ENCODE measurements at regions not wholly inside any gene's neighbourhood (a gene's known extent, or its start where the extent isn't known, plus 50 kb on each side); places are given as distances from the start of the nearest gene placed in this dataset.

- no peak for FAIRE-seq
- Histone ChIP-seq H3K4me1 (ENCODE audit: control insufficient read depth in 3 of 3, insufficient read depth in 2 of 3, low read depth in 1 of 3, low read length in 2 of 3) (no peaks in the 10 kb centered on the region), H3K27ac (ENCODE audit: low read depth in 1 of 3, low read length in 2 of 3) (no peak overlapping the region), H3K4me3 (ENCODE audit: low read depth in 1 of 3, low read length in 3 of 3) (no peak overlapping the region), H3K27me3 (ENCODE audit: control insufficient read depth in 3 of 3, insufficient read depth in 3 of 3, low read length in 3 of 3) (no peaks in the 10 kb centered on the region), H3K36me3 (ENCODE audit: control insufficient read depth in 3 of 3, insufficient read depth in 2 of 3, low read depth in 1 of 3, low read length in 3 of 3) (no peaks in the 10 kb centered on the region), H3K9me3 (ENCODE audit: control insufficient read depth in 2 of 2, insufficient read depth in 1 of 2, low read depth in 1 of 2, low read length in 1 of 2) (no peaks in the 10 kb centered on the region)
- DNase-seq: no peak
- WGBS, 3 donors: 12 to 28% (median 21%) methylated on average over 2 of the region's 2 CpGs
Observed at GRCh38 chr13:61470786-61471185, 55.1 kb upstream of the PCDH20 start.

DNA sequence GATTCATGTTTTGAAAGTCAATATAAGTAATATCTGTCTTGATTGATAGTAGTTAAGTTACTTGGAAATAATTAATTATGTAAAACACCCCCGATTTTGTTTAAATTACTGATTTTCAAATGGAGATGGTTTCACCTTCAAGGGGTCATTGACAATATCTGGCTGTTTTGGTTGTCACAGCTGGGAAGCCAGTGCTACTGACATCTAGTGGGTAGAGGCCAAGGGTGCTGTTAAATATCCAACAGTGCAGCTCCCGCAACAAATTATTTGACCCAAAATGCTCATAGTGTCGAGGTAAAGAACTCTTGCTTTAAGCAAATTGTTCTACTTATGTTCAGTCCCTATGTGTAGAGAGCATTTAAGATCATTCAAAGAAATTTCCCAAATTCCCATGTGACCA lies 50.6 kb upstream of the PCDH20 start:
- H3K27me3 ChIP-seq (ENCODE audit: control insufficient read depth in 3 of 3, insufficient read depth in 3 of 3, low read length in 3 of 3): no peaks in the 10 kb centered on the region
- no peak overlapping the region for H3K27ac ChIP-seq (ENCODE audit: low read depth in 1 of 3, low read length in 2 of 3)
- DNase-seq (no peak), FAIRE-seq (no peak)
- no peaks in the 10 kb centered on the region for H3K36me3 ChIP-seq (ENCODE audit: control insufficient read depth in 3 of 3, insufficient read depth in 2 of 3, low read depth in 1 of 3, low read length in 3 of 3)
- no peaks in the 10 kb centered on the region for H3K9me3 ChIP-seq (ENCODE audit: control insufficient read depth in 2 of 2, insufficient read depth in 1 of 2, low read depth in 1 of 2, low read length in 1 of 2)
- no peaks in the 10 kb centered on the region for H3K4me1 ChIP-seq (ENCODE audit: control insufficient read depth in 3 of 3, insufficient read depth in 2 of 3, low read depth in 1 of 3, low read length in 2 of 3)
- WGBS, 3 donors: 55 to 66% (median 55%) methylated on average over 3 of the region's 3 CpGs
- no peak overlapping the region for H3K4me3 ChIP-seq (ENCODE audit: low read depth in 1 of 3, low read length in 3 of 3)
